ENCODE measurements at regions not wholly inside any gene's neighbourhood (a gene's known extent, or its start where the extent isn't known, plus 50 kb on each side); places are given as distances from the start of the nearest gene placed in this dataset.
"Not testable (repeated sequence)": the region's sequence is repeated elsewhere in the genome, so short reads cannot be mapped to it uniquely, and the experiment has no call there.

DNA sequence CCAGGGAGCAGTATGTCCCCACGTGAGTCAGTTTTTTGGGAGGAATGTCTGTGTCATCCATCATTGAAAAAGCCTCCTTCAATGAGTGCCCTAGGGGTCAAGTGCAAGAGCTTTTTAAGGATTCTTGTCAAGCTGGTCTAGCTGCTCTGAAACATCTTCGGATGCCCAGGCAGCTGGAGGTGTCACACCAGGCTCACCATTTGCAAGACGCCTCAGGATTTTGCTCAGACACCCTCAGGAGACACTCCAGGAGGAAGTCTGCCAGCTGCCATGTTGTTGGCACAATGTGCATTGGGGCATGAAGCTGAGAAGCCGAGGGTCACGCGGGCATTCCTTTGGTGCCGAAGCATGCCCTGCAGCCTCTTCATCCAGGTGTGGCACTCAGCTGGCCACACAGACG lies 111.1 kb upstream of the S1PR3 start:
- DNase-seq, result no peak
- Histone ChIP-seq H3K4me1 (no peaks in the 10 kb centered on the region), H3K4me3 (no peak overlapping the region), H3K27me3 (no peaks in the 10 kb centered on the region), H3K27ac (no peak overlapping the region), H3K36me3 (no peaks in the 10 kb centered on the region), H3K9me3 (no peaks in the 10 kb centered on the region)
- intact Hi-C loops (cut with DNase I), result no loop called here
- no peak for TF ChIP-seq EP300 (IDR thresholded peaks at IDR 0.05)
- TF ChIP-seq POLR2AphosphoS5 (IDR thresholded peaks at IDR 0.05), result no peak
- no peak for TF ChIP-seq POLR2A (IDR thresholded peaks at IDR 0.05)
- TF ChIP-seq CTCF (IDR thresholded peaks at IDR 0.05), result no peak
- WGBS, 2 donors, result 74 to 83% methylated on average over 8 of the region's 8 CpGs

- H3K4me1 ChIP-seq; H3K27ac ChIP-seq; H3K36me3 ChIP-seq; H3K4me3 ChIP-seq; intact Hi-C loops (cut with DNase I); H3K27me3 ChIP-seq; DNase-seq; H3K9me3 ChIP-seq: not testable (repeated sequence)
- WGBS, 2 donors, result 46 to 69% methylated on average over 1 of the region's 1 CpG
Measured at GRCh38 chr9:88884291-88884690, 107.0 kb upstream of the S1PR3 start.

- DNase-seq; intact Hi-C loops (cut with DNase I); H3K27me3 ChIP-seq; H3K4me1 ChIP-seq; H3K4me3 ChIP-seq; H3K9me3 ChIP-seq; H3K27ac ChIP-seq; H3K36me3 ChIP-seq: not testable (repeated sequence)
- 40 to 59% methylated on average over 2 of the region's 2 CpGs for WGBS, 2 donors
Measured at GRCh38 chr9:88886762-88887161, 104.5 kb upstream of the S1PR3 start.

- Histone ChIP-seq H3K4me3 (no peak overlapping the region), H3K27ac (no peak overlapping the region), H3K4me1 (peaks cover 0 to 6% (median 2%) of the 10 kb centered on the region in 4 donors), H3K27me3 (no peaks in the 10 kb centered on the region), H3K9me3 (no peaks in the 10 kb centered on the region), H3K36me3 (no peaks in the 10 kb centered on the region)
- 88 to 90% methylated on average over 4 of the region's 4 CpGs for WGBS, 2 donors
- intact Hi-C loops (cut with DNase I), result no loop called here
- DNase-seq, result no peak
- TF ChIP-seq CTCF (IDR thresholded peaks at IDR 0.05), result no peak
- no peak for TF ChIP-seq EP300 (IDR thresholded peaks at IDR 0.05)
- no peak for TF ChIP-seq POLR2A (IDR thresholded peaks at IDR 0.05)
- TF ChIP-seq POLR2AphosphoS5 (IDR thresholded peaks at IDR 0.05), result no peak
Measured at GRCh38 chr9:88889386-88889785, 101.9 kb upstream of the S1PR3 start.

DNA sequence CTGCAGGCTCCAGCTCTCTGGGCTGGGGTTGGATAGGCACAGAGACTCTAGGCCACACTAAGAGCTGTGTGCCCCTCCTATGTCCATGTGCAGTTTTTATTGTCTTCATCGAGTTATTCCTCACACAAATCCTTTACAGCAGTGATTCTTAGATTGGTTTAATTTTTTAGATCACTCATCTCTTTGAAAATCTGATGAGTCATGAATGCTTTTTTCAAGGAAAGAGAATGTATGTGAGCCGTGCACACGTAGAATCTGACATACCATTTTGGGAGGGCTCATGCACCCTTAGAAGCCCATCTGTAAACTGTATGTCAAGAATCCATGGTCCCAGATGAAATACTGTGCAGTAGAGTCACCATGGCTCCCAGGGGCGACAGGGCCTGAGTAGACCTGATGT lies 100.7 kb upstream of the S1PR3 start:
- Histone ChIP-seq H3K36me3 (no peaks in the 10 kb centered on the region), H3K4me1 (peaks cover 0 to 6% (median 2%) of the 10 kb centered on the region in 4 donors), H3K4me3 (no peak overlapping the region), H3K9me3 (no peaks in the 10 kb centered on the region), H3K27me3 (no peaks in the 10 kb centered on the region), H3K27ac (no peak overlapping the region)
- no peak for DNase-seq
- 78 to 88% methylated on average over 4 of the region's 4 CpGs for WGBS, 2 donors
- no peak for TF ChIP-seq POLR2A (IDR thresholded peaks at IDR 0.05)
- TF ChIP-seq EP300 (IDR thresholded peaks at IDR 0.05), result no peak
- no peak for TF ChIP-seq CTCF (IDR thresholded peaks at IDR 0.05)
- no peak for TF ChIP-seq POLR2AphosphoS5 (IDR thresholded peaks at IDR 0.05)
- intact Hi-C loops (cut with DNase I), result no loop called here

- no peak for TF ChIP-seq POLR2A (IDR thresholded peaks at IDR 0.05)
- no peak for TF ChIP-seq EP300 (IDR thresholded peaks at IDR 0.05)
- TF ChIP-seq CTCF (IDR thresholded peaks at IDR 0.05), result no peak
- no peak for TF ChIP-seq POLR2AphosphoS5 (IDR thresholded peaks at IDR 0.05)
- Histone ChIP-seq H3K4me1 (peaks cover 0 to 6% (median 2%) of the 10 kb centered on the region in 4 donors), H3K27me3 (no peaks in the 10 kb centered on the region), H3K9me3 (no peaks in the 10 kb centered on the region), H3K4me3 (no peak overlapping the region), H3K36me3 (no peaks in the 10 kb centered on the region), H3K27ac (no peak overlapping the region)
- intact Hi-C loops (cut with DNase I), result no loop called here
- no peak for DNase-seq
- WGBS, 2 donors, result 70 to 77% methylated on average over 2 of the region's 2 CpGs
Measured at GRCh38 chr9:88891040-88891439, 100.2 kb upstream of the S1PR3 start.
